GM12878 (cell line): ENCODE measurements at regions not wholly inside any gene's neighbourhood (a gene's known extent, or its start where the extent isn't known, plus 50 kb on each side); places are given as distances from the start of the nearest gene placed in this dataset.

Experiments
- CHD2 ChIP-seq: IDR thresholded peaks from 2 replicates; pipeline ENCODE4 v1.6.1; 2011; ENCODE audit warnings: low read depth, low read length, improper control_type of control experiment, borderline replicate concordance
- CREB1 ChIP-seq: IDR thresholded peaks from 2 replicates; pipeline ENCODE4 v1.6.1; 2012; ENCODE audit warnings: low read depth, mild to moderate bottlenecking, inconsistent platforms
- CTCF ChIP-seq, 3 experiments: IDR thresholded peaks in 2 of 3; conservative IDR thresholded peaks in 1 of 3; 2 replicates each; pipeline ENCODE4 v1.5.1; 2011; ENCODE audit warnings: low read depth in 3 of 3, low read length in 3 of 3, mild to moderate bottlenecking in 3 of 3, control low read depth in 2 of 3, moderate library complexity in 2 of 3, inconsistent platforms in 1 of 3, mixed read lengths in 1 of 3; ENCODE audit not compliant: control insufficient read depth in 2 of 3, insufficient read depth in 1 of 3; ENCODE audit errors: extremely low read depth in 1 of 3
- POLR2A ChIP-seq: IDR thresholded peaks from 2 replicates; pipeline ENCODE4 v1.6.1; 2011; ENCODE audit warnings: low read depth, mild to moderate bottlenecking, low read length
- RAD21 ChIP-seq: IDR thresholded peaks from 2 replicates; pipeline ENCODE4 v1.6.1; 2011; ENCODE audit warnings: mild to moderate bottlenecking, low read depth, low read length, moderate library complexity; ENCODE audit not compliant: insufficient read depth
- RCOR1 ChIP-seq: conservative IDR thresholded peaks from 2 replicates; pipeline ENCODE4 v1.6.1; 2012; ENCODE audit warnings: low read depth, low read length, improper control_type of control experiment
- SP1 ChIP-seq: IDR thresholded peaks from one replicate; pipeline ENCODE4 v1.6.1; 2011; ENCODE audit warnings: low read depth, low read length
- TCF7 ChIP-seq: IDR thresholded peaks from 2 replicates; pipeline ENCODE4 v1.6.1; 2014; ENCODE audit warnings: antibody characterized with exemption, borderline replicate concordance
- ZBTB40 ChIP-seq: fragments of 450-650 bp; IDR thresholded peaks from 2 replicates; pipeline ENCODE4 v1.6.1; 2016; ENCODE audit warnings: mild to moderate bottlenecking, moderate library complexity, borderline replicate concordance
- ZNF622 ChIP-seq: fragments of 450-650 bp; IDR thresholded peaks from 2 replicates; pipeline ENCODE4 v1.6.1; 2017; ENCODE audit warnings: mild to moderate bottlenecking, inconsistent platforms
- TF ChIP-seq, protein P1 (sequence below): fragments of 450-650 bp; IDR thresholded peaks from 2 replicates; pipeline ENCODE4 v1.6.1; 2017; ENCODE audit warnings: antibody characterized with exemption, mild to moderate bottlenecking, moderate library complexity
- TF ChIP-seq, protein P2 (sequence below): IDR thresholded peaks from 2 replicates; pipeline ENCODE4 v1.6.1; 2012; ENCODE audit warnings: low read depth, low read length, improper control_type of control experiment

GRCh38 chr2:173775440-173775839 lies 189.7 kb downstream of the SP3 start:
- TF ChIP-seq RAD21 = no peak
- TF ChIP-seq CHD2 = no peak
- TF ChIP-seq ZNF622 = no peak
- no peak for TF ChIP-seq TCF7
- no peak for TF ChIP-seq CTCF (IDR thresholded peaks at IDR 0.05 in 2 of 3, conservative IDR thresholded peaks at IDR 0.05 in 1 of 3; ENCODE audit: control insufficient read depth in 2 of 3, extremely low read depth in 1 of 3, insufficient read depth in 1 of 3, low read depth in 3 of 3, low read length in 3 of 3)
- TF ChIP-seq SP1 = no peak
- TF ChIP-seq CREB1 = no peak
- TF ChIP-seq, protein P1, sequence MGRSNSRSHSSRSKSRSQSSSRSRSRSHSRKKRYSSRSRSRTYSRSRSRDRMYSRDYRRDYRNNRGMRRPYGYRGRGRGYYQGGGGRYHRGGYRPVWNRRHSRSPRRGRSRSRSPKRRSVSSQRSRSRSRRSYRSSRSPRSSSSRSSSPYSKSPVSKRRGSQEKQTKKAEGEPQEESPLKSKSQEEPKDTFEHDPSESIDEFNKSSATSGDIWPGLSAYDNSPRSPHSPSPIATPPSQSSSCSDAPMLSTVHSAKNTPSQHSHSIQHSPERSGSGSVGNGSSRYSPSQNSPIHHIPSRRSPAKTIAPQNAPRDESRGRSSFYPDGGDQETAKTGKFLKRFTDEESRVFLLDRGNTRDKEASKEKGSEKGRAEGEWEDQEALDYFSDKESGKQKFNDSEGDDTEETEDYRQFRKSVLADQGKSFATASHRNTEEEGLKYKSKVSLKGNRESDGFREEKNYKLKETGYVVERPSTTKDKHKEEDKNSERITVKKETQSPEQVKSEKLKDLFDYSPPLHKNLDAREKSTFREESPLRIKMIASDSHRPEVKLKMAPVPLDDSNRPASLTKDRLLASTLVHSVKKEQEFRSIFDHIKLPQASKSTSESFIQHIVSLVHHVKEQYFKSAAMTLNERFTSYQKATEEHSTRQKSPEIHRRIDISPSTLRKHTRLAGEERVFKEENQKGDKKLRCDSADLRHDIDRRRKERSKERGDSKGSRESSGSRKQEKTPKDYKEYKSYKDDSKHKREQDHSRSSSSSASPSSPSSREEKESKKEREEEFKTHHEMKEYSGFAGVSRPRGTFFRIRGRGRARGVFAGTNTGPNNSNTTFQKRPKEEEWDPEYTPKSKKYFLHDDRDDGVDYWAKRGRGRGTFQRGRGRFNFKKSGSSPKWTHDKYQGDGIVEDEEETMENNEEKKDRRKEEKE = no peak
- no peak for TF ChIP-seq POLR2A
- no peak for TF ChIP-seq ZBTB40
- TF ChIP-seq, protein P2, sequence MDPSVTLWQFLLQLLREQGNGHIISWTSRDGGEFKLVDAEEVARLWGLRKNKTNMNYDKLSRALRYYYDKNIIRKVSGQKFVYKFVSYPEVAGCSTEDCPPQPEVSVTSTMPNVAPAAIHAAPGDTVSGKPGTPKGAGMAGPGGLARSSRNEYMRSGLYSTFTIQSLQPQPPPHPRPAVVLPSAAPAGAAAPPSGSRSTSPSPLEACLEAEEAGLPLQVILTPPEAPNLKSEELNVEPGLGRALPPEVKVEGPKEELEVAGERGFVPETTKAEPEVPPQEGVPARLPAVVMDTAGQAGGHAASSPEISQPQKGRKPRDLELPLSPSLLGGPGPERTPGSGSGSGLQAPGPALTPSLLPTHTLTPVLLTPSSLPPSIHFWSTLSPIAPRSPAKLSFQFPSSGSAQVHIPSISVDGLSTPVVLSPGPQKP = no peak
- TF ChIP-seq RCOR1 = no peak
